Fibroblast of mammary gland (primary cell): ENCODE measurements at regions not wholly inside any gene's neighbourhood (a gene's known extent, or its start where the extent isn't known, plus 50 kb on each side); places are given as distances from the start of the nearest gene placed in this dataset.

Experiments used
- DNase-seq: peaks from one replicate; pipeline ENCODE4 v3.0.0-alpha.2; 2010; ENCODE audit warnings: low read depth
- H3K4me3 ChIP-seq: 2 replicates; pipeline ENCODE4 v1.5.1; 2011; ENCODE audit warnings: low read depth, mild to moderate bottlenecking, low read length, moderate library complexity; ENCODE audit not compliant: control insufficient read depth
- CTCF ChIP-seq: conservative IDR thresholded peaks from 2 replicates; pipeline ENCODE4 v1.5.1; 2011; ENCODE audit warnings: low read depth, low read length, inconsistent platforms; ENCODE audit not compliant: control insufficient read depth, insufficient read depth

GRCh38 chr12:85531341-85531740 lies 251.3 kb downstream of the ALX1 start:
- no peak for TF ChIP-seq CTCF
- DNase-seq: no peak
- no peak overlapping the region for H3K4me3 ChIP-seq

GRCh38 chr12:85549640-85550039 lies 269.6 kb downstream of the ALX1 start:
- no peak overlapping the region for H3K4me3 ChIP-seq
- no peak for DNase-seq
- TF ChIP-seq CTCF: no peak

GRCh38 chr12:85550924-85551323 lies 270.9 kb downstream of the ALX1 start:
- no peak for DNase-seq
- TF ChIP-seq CTCF: no peak

GRCh38 chr12:85552461-85552860 lies 272.4 kb downstream of the ALX1 start:
- no peak for DNase-seq
- no peak overlapping the region for H3K4me3 ChIP-seq
- TF ChIP-seq CTCF: no peak

More at GRCh38 chr12:85550924-85551323, 270.9 kb downstream of the ALX1 start:
- H3K4me3 ChIP-seq: no peak overlapping the region

- H3K4me3 ChIP-seq: no peak overlapping the region
- no peak for DNase-seq
- no peak for TF ChIP-seq CTCF
Observed at GRCh38 chr12:85557850-85558249, 277.8 kb downstream of the ALX1 start.

- TF ChIP-seq CTCF: no peak
- no peak for DNase-seq
- H3K4me3 ChIP-seq: no peak overlapping the region
Observed at GRCh38 chr12:85558684-85559083, 277.5 kb downstream of the RASSF9 start.

GRCh38 chr12:85559127-85559526 lies 277.1 kb downstream of the RASSF9 start:
- no peak for TF ChIP-seq CTCF
- H3K4me3 ChIP-seq: no peak overlapping the region
- DNase-seq: no peak
